DMS153 (cell line): ENCODE measurements at regions not wholly inside any gene's neighbourhood (a gene's known extent, or its start where the extent isn't known, plus 50 kb on each side); places are given as distances from the start of the nearest gene placed in this dataset.
A peak's percentile ranks its signal among the peaks of the same experiment; 100 is the strongest.
"Not testable (repeated sequence)": the region's sequence is repeated elsewhere in the genome, so short reads cannot be mapped to it uniquely, and the experiment has no call there.

Experiments used
- DNase-seq: peaks from one replicate; lab custom pipeline; 2025; lab: John Stamatoyannopoulos, UW

GRCh38 chr4:151561551-151562256 is 152.7 kb downstream of the FHIP1A start:
- DNase-seq: no peak

- DNase-seq: peak; percentile 41
Observed at GRCh38 chr4:151563194-151563593, 154.2 kb downstream of the FHIP1A start.

GRCh38 chr4:151564321-151564720 is 155.3 kb downstream of the FHIP1A start:
- DNase-seq: no peak

- DNase-seq: no peak
Observed at GRCh38 chr4:151565583-151565982, 156.6 kb downstream of the FHIP1A start.

GRCh38 chr4:151566053-151566452 is 157.1 kb downstream of the FHIP1A start:
- DNase-seq: no peak

- peak; percentile 71 for DNase-seq
Observed at GRCh38 chr4:151567056-151567455, 158.1 kb downstream of the FHIP1A start.

GRCh38 chr4:151568966-151569365 is 160.0 kb downstream of the FHIP1A start:
- DNase-seq: no peak

GRCh38 chr4:151569650-151570049 is 160.7 kb downstream of the FHIP1A start:
- peak; percentile 77 for DNase-seq

GRCh38 chr4:151573474-151573873 is 164.5 kb downstream of the FHIP1A start:
- DNase-seq: no peak

GRCh38 chr4:151573945-151574344 is 165.0 kb downstream of the FHIP1A start:
- no peak for DNase-seq

- DNase-seq: no peak
Observed at GRCh38 chr4:151574968-151575367, 166.0 kb downstream of the FHIP1A start.

- DNase-seq: no peak
Observed at GRCh38 chr4:151575646-151576045, 166.7 kb downstream of the FHIP1A start.

GRCh38 chr4:151576627-151577026 is 167.7 kb downstream of the FHIP1A start:
- DNase-seq: no peak

GRCh38 chr4:151581570-151581969 is 172.6 kb downstream of the FHIP1A start:
- no peak for DNase-seq

- no peak for DNase-seq
Observed at GRCh38 chr4:151582098-151582497, 173.1 kb downstream of the FHIP1A start.

GRCh38 chr4:151583157-151583914 is 174.4 kb downstream of the FHIP1A start:
- DNase-seq: no peak

GRCh38 chr4:151584101-151584500 is 175.1 kb downstream of the FHIP1A start:
- no peak for DNase-seq

- DNase-seq: not testable (repeated sequence)
Observed at GRCh38 chr4:151595629-151596028, 165.2 kb downstream of the GATB start.

- DNase-seq: not testable (repeated sequence)
Observed at GRCh38 chr4:151597691-151598090, 163.1 kb downstream of the GATB start.

GRCh38 chr4:151599863-151600262 is 160.9 kb downstream of the GATB start:
- no peak for DNase-seq

- no peak for DNase-seq
Observed at GRCh38 chr4:151600432-151600831, 160.4 kb downstream of the GATB start.

- DNase-seq: no peak
Observed at GRCh38 chr4:151603377-151603776, 157.4 kb downstream of the GATB start.

GRCh38 chr4:151604238-151604637 is 156.6 kb downstream of the GATB start:
- no peak for DNase-seq

- no peak for DNase-seq
Observed at GRCh38 chr4:151605215-151605614, 155.6 kb downstream of the GATB start.
